ENCODE measurements at regions not wholly inside any gene's neighbourhood (a gene's known extent, or its start where the extent isn't known, plus 50 kb on each side); places are given as distances from the start of the nearest gene placed in this dataset.

DNA sequence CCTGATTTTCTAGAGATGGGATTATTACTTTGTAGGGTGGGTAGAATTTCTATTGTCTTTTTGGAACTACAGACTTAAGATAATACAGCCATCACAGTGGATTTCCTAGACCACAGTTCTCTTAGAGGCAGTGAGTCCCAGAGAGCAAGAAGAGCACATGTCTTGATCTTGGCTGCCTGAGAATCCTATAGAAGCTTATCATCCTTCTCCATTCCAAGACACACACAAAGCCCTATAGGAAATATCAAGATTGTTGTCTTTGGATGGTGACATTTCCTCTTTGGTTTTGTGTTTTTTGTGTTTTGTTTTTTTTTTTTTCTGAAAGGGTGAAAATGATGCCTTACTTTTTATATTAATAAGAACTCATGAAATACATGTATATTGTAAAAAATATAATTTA, 143.1 kb downstream of the AHR start:
- H3K9ac ChIP-seq = no peak overlapping the region
- TF ChIP-seq, protein P1, sequence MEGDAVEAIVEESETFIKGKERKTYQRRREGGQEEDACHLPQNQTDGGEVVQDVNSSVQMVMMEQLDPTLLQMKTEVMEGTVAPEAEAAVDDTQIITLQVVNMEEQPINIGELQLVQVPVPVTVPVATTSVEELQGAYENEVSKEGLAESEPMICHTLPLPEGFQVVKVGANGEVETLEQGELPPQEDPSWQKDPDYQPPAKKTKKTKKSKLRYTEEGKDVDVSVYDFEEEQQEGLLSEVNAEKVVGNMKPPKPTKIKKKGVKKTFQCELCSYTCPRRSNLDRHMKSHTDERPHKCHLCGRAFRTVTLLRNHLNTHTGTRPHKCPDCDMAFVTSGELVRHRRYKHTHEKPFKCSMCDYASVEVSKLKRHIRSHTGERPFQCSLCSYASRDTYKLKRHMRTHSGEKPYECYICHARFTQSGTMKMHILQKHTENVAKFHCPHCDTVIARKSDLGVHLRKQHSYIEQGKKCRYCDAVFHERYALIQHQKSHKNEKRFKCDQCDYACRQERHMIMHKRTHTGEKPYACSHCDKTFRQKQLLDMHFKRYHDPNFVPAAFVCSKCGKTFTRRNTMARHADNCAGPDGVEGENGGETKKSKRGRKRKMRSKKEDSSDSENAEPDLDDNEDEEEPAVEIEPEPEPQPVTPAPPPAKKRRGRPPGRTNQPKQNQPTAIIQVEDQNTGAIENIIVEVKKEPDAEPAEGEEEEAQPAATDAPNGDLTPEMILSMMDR (IDR thresholded peaks at IDR 0.05) = no peak
- H3K27ac ChIP-seq = no peak overlapping the region

DNA sequence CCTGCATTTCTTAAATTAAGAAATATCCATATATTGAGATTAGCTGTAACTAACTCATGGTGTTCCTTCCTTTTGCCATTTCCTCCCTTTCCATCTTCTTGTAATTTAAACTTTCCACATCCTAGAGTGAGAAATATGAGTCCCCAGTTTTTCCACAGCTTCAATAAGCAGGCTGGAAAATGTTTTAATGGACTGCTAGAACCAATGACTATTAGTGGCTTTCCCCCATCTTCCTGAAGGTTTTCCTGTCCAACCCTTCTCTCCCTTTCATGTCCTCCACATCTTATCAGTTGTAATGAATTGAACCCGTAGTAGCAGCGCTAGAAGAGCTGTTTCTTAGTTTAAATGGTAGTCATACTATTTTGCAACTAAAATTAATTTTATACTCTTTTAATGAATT, 145.7 kb downstream of the AHR start:
- TF ChIP-seq, protein P1 (IDR thresholded peaks at IDR 0.05) = no peak
- Histone ChIP-seq H3K27ac (no peak overlapping the region), H3K4me2 (ENCODE audit: low read length) (no peak overlapping the region)

More for the DNA sequence above, 143.1 kb downstream of the AHR start:
- Histone ChIP-seq H3K4me2 (ENCODE audit: low read length) (no peak overlapping the region), H3K4me3 (ENCODE audit: low read depth, low read length) (no peak overlapping the region), H3K27me3 (ENCODE audit: control insufficient read depth, insufficient read depth, low read length) (no peaks in the 10 kb centered on the region), H3K79me2 (no peaks in the 10 kb centered on the region), H3K36me3 (ENCODE audit: control insufficient read depth, insufficient read depth, low read length) (no peaks in the 10 kb centered on the region), H2AFZ (no peak overlapping the region), H3K4me1 (no peaks in the 10 kb centered on the region), H3K9me3 (ENCODE audit: control insufficient read depth, low read length) (peaks cover 4% of the 10 kb centered on the region)

DNA sequence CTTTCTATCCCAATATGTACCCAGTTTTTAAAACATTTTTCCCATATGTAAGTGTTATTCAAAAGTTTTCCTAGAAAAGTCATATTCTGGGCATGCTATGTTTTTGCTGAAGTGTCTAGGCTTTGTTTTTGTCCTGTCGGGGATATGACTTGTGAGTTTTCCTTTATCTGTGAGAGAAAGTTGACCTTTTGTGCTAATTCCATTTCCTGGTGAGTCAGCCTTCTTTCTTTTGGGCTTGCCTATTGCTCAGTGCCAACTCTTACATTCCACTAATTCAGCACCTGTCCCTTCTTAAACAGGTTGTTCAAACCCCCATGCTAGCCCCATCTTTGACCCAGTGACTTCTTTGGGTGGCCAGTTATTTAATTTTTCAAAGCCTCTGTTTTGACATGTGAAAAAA, 146.2 kb downstream of the AHR start:
- peaks cover 4% of the 10 kb centered on the region for H3K9me3 ChIP-seq (ENCODE audit: control insufficient read depth, low read length)
- no peaks in the 10 kb centered on the region for H3K36me3 ChIP-seq (ENCODE audit: control insufficient read depth, insufficient read depth, low read length)
- no peaks in the 10 kb centered on the region for H3K79me2 ChIP-seq
- H3K4me3 ChIP-seq (ENCODE audit: low read depth, low read length) = no peak overlapping the region
- no peak overlapping the region for H3K9ac ChIP-seq
- H3K27me3 ChIP-seq (ENCODE audit: control insufficient read depth, insufficient read depth, low read length) = no peaks in the 10 kb centered on the region
- TF ChIP-seq, protein P1 (IDR thresholded peaks at IDR 0.05) = no peak
- no peak overlapping the region for H2AFZ ChIP-seq
- H3K4me2 ChIP-seq (ENCODE audit: low read length) = no peak overlapping the region
- H3K27ac ChIP-seq = no peak overlapping the region
- no peaks in the 10 kb centered on the region for H3K4me1 ChIP-seq

More for the DNA sequence above, 145.7 kb downstream of the AHR start:
- Histone ChIP-seq H3K36me3 (ENCODE audit: control insufficient read depth, insufficient read depth, low read length) (no peaks in the 10 kb centered on the region), H3K9ac (no peak overlapping the region), H3K4me1 (no peaks in the 10 kb centered on the region), H2AFZ (no peak overlapping the region), H3K27me3 (ENCODE audit: control insufficient read depth, insufficient read depth, low read length) (no peaks in the 10 kb centered on the region), H3K4me3 (ENCODE audit: low read depth, low read length) (no peak overlapping the region), H3K79me2 (no peaks in the 10 kb centered on the region), H3K9me3 (ENCODE audit: control insufficient read depth, low read length) (peaks cover 4% of the 10 kb centered on the region)

DNA sequence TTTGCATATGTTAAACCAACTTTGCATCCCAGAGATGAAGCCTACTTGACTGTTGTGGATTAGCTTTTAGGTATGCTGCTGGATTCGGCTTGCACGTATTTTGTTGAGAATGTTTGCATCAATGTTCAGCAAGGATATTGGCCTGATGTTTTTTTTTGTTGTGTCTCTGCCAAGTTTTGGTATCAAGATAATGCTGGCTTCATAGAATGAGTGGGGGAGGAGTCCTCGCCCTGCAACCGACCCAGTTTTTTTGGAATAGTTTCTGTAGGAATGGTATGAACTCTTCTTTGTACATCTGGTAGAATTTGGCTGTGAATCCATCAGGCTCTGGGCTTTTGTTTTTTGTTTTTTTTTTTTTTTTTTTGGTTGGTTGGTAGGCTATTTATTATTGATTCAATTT, 147.9 kb downstream of the AHR start:
- H3K4me1 ChIP-seq = no peaks in the 10 kb centered on the region
- TF ChIP-seq, protein P1 (IDR thresholded peaks at IDR 0.05) = no peak

DNA sequence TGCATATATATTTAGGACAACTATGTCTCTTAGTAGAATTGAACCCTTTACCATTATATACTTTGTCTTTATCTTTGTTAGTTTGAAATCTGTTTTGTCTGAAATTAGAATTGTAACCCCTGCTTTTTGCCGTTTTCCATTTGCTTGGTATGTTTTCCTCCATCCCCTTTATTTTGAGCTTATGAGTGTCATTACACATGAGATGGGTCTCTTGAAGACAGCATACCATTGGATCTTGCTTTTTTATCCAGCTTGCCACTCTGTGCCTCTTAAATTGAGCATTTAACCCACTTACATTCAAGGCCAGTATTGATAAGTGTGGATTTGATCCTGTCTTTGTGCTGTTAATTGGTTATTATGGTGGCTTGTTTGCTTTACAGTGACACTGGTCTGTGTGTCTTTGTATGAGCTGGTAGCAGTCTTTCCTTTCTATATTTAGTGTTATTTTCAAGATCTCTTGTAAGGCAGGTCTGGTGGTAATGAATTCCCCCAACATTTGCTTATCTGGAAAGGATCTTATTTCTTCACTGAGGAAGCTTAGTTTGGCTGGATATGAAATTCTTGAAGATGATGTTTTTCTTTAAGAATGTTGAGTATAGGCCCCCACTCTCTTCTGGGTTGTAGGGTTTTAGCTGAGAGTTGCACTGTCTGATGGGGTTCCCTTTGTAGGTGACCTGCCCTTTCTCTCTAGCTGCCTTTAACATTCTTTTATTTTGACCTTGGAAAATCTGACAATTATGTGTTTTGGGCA, 149.5 kb downstream of the AHR start:
- H3K27ac ChIP-seq = no peak overlapping the region
- peaks cover 4% of the 10 kb centered on the region for H3K9me3 ChIP-seq (ENCODE audit: control insufficient read depth, low read length)
- no peak overlapping the region for H3K9ac ChIP-seq
- H3K36me3 ChIP-seq (ENCODE audit: control insufficient read depth, insufficient read depth, low read length) = no peaks in the 10 kb centered on the region
- H3K79me2 ChIP-seq = no peaks in the 10 kb centered on the region
- H2AFZ ChIP-seq = no peak overlapping the region
- H3K4me1 ChIP-seq = no peaks in the 10 kb centered on the region
- TF ChIP-seq, protein P1 (IDR thresholded peaks at IDR 0.05) = no peak
- no peak overlapping the region for H3K4me2 ChIP-seq (ENCODE audit: low read length)
- no peak overlapping the region for H3K4me3 ChIP-seq (ENCODE audit: low read depth, low read length)
- no peaks in the 10 kb centered on the region for H3K27me3 ChIP-seq (ENCODE audit: control insufficient read depth, insufficient read depth, low read length)

More for the DNA sequence above, 147.9 kb downstream of the AHR start:
- H3K9me3 ChIP-seq (ENCODE audit: control insufficient read depth, low read length) = peaks cover 4% of the 10 kb centered on the region
- no peaks in the 10 kb centered on the region for H3K79me2 ChIP-seq
- H3K4me3 ChIP-seq (ENCODE audit: low read depth, low read length) = no peak overlapping the region
- no peaks in the 10 kb centered on the region for H3K36me3 ChIP-seq (ENCODE audit: control insufficient read depth, insufficient read depth, low read length)
- H3K27me3 ChIP-seq (ENCODE audit: control insufficient read depth, insufficient read depth, low read length) = no peaks in the 10 kb centered on the region
- H2AFZ ChIP-seq = no peak overlapping the region
- H3K4me2 ChIP-seq (ENCODE audit: low read length) = no peak overlapping the region
- H3K27ac ChIP-seq = no peak overlapping the region
- no peak overlapping the region for H3K9ac ChIP-seq
